ENCODE measurements at regions not wholly inside any gene's neighbourhood (a gene's known extent, or its start where the extent isn't known, plus 50 kb on each side); places are given as distances from the start of the nearest gene placed in this dataset.
A peak's percentile ranks its signal among the peaks of the same experiment; 100 is the strongest.
"Not testable (repeated sequence)": the region's sequence is repeated elsewhere in the genome, so short reads cannot be mapped to it uniquely, and the experiment has no call there.

DNA sequence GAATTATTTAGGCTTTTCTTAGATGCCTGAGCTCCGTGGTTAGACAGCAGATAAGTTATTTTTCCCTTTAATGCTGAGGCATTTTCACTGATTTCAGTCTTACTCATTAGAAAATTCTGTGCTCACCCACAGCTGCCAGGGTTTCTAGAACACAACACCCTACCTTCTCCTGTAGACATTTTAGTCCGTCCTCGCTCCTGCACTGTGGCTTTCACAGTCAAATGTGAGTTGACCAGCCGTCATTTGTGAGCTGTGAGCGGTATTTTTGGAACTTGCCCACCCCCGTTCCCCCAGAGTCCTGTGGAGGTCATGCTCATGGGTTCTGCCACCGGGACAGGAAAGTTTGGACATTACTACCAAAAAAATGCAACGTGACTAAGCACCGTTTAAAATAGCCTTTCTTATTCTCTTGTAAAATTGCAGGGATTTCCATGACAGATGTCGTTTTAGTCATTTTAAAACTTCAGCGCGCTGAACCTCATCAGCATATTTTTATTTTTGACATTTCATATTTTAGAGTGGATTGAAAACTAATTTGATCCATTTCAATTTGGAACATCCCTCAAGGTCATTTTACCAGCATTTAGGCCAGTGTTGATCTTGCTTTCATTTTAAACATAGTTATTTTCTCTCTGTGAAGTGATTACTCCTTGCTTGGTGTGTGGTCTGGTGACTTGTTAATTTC, 249.6 kb upstream of the PLGLB2 start:
- DNase-seq: not testable (repeated sequence)

DNA sequence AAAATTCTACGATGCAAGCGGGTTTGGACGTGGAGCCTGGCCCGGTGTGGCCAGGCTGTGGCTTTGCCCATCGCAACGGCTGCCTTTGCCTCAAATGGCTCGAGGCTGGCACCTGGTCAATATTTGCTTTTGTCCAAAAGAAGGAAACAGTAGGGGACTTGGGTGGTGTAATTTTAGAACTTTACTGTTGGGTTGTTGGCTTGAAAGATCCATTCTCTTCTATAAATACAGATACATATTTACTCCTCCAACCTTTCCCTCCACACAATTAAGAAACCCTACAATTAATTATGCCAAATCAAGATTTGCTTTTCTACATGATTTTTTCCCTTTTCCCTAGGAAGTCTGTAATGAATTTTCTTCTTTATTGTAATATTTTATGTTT, 249.0 kb upstream of the PLGLB2 start:
- DNase-seq: peak; percentile 16

DNA sequence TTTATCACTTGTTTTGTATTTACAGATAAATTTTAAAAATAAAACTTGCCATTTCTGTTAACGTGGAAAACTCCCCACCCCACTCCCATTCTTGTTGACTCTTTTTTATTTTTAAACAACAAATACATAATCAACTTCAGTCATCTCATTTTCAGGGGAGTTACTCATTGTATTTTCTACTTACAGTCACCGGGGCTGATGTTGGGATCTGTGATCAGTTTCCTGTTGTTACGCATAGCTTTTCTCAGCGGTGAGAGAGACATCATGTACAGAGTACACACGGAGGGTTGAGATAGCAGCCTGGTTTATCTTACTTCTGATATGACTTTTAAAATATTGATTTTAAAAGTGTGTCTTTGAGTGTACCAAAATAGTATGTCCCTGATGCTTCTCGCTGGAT, 248.0 kb upstream of the PLGLB2 start:
- DNase-seq: peak; percentile 12

DNA sequence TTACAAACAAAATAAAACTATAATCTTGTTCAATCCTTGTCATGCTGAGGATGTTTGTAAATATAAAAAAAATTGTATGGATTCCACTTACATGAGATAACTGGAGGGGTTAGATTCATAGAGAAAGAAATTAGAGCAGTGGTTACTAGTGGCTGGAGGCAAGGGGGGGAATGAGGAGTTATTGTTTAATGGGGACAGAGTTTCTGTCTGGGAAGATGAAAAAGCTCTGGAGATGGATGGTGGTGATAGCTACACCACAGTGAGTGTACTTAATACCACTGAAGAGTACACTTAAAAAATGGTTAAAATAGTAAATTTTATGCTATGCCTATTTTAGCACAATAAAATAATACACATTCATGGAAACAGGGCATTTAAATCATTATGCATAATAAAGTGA, 247.5 kb upstream of the PLGLB2 start:
- peak; percentile 22 for DNase-seq

DNA sequence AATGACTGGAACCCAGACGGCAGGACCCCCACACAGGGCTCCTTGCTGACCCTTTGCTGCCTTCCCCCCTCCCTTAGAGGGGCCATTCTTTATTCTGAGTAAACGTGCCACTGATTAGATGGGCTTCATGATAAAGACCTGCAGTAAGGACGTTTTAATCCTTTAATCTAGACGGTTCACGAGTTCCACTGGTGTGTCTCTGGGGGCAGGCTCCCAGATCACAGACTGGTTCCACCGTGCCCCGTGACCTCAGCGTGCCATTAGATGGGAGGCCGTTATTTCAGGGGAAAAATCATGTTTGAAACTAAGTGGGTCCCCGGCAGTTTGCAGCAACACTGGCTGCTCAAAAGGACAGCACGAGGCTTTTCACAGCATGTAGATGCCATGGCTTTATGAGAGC, 246.9 kb upstream of the PLGLB2 start:
- DNase-seq: peak; percentile 40

DNA sequence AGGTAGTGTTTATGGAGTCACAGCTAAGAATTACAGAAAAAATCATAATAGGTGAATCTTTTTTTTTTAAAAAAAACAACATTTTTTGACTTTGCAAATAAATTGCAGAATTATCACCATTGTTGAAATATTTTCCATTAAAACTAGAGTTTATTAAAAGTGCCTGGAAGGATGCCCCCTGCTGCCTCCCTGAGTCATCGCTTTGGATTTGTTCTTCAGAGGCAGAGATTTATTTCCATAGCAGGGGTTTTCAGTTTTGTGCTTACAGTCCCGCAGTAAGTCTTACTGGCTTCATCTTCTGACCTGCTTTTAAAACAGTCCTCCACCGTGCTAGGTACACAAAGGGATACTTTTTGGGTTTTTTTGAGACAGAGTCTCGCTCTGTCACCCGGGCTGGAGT, 244.9 kb upstream of the PLGLB2 start:
- DNase-seq: not testable (repeated sequence)

DNA sequence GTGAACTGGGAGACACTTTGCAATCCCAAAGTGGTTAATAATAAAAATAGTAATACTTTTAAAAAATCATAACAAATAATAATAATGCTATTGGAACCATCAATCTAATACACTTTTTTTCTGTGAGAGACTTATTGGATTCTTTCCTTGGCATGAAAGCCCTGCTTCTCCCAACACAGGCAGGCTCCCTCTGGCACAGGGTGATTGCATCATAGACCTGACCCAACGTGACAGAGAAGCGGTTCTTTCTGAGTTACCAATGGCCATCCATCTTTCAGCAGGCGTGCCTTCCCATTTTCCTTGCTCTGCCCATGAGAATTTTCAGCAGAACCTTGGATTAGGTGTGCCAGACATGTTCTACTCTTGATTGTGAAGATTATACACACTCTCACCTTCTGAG, 242.6 kb upstream of the PLGLB2 start:
- not testable (repeated sequence) for DNase-seq

DNA sequence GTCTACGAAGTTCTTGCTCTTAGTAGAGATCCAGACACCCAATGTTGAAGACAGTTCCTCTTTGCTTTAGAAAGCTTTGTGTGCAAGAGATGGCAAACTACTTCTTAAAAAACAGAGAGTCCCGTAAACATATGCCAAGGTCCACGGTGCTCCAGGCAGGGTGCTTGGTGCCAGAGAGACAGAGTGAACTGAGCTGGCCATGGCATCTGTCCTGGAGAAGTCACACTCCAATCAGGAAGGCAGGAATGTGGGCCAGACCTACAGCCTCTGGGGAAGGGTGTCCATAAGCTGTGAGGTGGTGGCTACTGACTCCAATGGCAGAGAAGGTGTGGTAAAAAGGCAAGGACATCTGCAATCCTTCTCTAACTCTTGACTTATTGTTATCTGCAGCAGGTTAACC, 242.0 kb upstream of the PLGLB2 start:
- DNase-seq: not testable (repeated sequence)

DNA sequence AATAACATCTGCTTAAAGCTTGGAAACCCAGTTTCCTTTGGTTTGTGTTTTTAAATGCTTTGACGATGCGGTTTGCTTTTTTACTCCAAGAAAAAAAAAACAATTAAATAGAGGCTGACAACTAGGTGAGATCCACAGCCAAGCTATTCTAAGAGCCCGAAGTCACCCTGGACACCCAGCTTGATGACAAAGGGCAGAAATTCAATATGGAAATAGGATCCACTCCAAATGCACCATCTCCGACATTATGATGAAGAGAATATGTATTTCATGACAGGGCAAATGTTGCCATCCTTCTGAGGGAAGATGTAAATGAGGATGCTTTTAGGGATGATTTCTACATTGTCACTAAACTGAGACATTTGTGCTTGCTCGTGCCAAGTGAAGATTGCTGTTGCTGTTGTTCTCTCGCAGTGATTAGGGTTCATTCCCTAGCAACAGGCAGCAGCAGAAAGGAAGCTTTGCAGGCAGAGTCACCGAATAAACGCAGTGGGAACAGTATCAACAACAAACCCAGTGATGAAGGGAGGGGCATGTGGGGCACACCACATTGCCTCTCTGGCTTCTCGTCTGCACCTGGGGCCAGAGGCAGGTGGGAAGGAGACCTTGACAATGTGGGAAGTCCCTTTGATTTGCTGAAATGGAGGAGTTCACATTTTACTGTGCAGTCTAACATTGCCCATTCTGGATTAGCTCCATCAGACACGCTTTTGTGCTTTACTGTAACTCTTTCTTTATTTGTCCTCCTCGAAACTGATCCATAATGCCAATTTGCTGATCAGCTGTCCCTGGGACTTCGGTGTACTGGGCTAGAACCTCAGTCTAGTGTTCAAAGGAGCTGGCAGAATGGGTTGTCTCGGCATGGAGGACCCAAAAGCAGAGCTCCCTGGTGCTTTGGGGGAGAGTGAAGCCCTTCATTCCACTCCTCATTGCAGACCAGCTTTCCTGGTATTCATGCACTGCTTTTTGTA, 240.2 kb upstream of the PLGLB2 start:
- not testable (repeated sequence) for DNase-seq

DNA sequence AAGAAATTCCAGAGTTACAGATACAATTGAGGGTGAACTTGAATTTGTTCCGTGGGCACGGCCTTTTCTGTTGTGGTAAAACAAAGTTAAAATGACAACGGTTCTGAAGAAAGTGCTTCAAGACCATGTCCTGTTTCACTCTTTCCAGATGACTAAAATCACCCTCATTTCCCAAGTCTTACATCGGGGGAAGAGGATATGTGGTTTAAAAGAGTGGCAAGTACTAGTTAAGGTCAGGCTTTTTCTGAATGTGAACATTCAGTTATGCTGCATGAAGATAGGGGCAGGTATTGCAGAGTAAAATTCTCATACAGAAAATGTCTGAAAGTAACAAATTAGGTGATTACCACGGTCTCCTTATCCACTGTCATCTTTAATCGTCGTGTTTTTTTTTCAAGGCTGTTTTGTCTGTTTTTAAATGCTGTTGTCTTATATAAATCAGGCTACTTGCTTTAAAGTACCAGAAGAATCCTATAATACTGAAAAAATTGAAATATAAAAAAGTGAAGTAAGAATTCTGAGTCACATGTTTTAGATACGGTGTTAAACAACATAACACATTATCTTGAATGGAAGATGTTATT, 236.6 kb upstream of the PLGLB2 start:
- DNase-seq: not testable (repeated sequence)

DNA sequence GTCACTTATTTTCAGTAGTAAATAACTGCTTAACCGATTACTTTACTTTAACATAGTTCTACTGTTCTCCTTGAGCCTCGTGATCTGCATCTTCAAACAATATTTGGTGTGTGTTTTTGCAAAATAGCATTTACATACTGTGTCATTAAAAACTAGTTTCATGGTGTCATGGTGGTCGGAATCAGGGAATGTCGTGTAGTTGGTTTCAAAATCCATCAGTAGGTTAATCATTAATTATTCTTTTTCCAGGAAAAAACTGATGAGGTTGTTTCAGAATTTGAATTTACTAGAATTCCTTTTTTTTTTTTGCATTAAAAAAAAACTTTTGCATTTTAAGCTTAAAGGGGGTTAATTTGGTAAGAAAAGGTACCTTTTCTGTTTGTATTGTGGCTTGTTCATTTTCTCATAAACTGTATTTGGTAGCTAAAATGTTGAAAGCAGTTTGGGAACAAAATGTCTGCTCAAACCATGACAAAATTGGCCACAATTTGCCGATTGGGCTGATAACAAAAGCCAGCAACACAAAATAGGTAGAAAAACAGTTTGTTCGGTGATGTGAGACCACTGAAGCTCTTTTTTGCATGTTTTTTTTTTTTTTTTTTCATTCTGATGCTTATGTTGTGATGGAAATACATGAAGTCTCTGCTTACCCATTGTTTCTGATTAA, 234.9 kb upstream of the PLGLB2 start:
- peak; percentile 0 for DNase-seq

DNA sequence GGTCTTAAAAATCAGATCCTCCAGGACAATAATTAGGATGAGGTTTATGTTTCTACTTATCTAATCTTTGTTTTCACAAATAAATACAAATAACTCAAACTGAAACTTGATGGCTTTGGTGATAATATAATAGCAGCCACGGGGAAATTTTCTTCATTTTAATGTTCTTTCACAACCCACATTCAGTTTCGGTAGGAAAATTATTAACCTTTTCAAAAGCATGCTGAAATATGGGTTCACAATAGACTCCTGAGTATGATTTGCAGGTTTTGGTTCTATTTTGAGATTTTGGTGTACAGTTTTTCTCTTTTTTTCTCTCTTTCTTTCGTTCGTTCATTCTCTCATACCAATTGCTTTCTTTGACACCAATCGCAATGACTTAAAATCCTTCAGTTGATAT, 233.9 kb upstream of the PLGLB2 start:
- not testable (repeated sequence) for DNase-seq

DNA sequence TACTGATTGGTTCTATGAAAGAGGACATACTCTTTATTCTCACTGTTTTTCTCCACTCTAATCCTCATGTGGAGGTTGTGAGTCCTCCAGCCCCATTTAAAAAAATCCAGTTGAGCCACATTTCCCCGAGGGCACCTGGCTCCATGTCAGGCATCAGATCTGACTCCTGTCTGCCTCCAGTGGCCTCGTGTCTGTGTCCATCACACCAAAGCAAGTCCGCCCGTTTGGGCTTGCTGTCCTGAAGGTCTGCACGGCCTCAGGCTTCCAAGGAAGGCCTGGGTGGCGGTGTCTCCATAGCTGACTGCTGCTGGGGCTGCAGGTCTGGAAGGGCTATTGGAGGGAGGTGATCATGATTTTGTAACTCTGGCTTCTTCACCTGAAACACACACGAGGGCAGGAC, 233.4 kb upstream of the PLGLB2 start:
- not testable (repeated sequence) for DNase-seq

DNA sequence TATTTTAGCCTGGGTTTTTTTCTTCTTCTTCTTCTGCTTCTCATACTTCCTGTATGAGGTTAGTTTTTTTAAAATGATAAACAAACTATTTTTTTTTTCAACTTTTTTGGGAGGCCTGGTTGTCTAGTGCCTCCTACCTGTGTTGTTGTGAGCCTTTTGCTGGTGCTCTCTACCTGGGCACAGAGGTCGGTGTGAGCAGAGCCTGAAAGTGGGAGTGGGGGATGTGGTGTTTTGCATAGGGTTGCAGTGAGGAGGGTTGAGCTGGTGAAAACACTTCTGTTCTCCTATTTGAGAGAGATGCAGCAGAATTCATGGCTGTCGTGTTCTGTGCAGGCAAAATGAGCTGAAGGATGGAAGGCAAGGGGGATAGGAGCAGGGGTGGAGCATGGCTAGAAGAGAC, 232.7 kb upstream of the PLGLB2 start:
- DNase-seq: peak; percentile 16

DNA sequence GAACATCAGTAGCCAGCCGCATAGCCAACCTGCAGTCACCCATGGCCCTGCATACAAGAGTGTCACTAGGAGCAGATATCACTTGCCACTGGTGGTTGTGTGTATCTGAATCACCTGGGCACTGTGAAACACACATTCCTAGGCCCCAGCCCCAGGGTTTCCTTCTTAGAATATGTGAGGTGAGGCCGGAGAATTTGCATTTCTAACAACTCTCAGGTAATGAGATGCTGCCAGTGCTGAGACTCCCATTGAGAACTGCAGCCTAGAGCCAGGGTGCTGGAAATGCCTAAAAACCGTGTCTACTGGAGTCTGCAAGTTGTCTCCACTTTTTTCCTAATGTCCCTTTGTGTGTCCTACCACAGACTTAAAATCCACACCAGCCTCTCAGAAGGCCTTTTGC, 232.0 kb upstream of the PLGLB2 start:
- DNase-seq: not testable (repeated sequence)

DNA sequence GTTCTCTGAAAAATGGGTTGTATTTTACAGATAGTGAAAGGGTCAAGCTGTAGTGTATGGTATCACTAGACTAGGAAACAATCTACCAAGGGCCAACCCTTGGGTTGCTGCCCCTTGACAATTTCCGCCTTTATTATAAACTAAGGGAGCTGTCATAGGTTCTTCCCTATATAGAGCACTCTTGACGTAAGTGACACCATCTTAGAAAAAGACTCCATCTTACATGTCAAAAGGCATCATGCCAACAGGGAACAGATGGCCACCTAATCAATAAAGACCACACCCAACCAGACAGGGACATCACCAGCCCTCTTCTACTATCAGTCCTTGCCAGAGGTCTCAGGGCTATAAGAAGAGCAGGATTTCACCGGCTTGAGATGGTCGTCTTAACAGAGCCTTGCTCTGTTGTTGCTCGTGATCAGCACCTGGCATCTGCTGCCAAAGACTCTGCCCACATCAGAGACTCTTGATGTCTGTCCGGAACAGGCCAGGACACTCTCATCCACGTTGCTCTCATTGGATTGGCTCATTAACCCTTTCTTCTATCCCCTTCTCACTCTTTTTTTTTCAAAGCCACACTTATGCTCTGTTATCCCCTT, 231.4 kb upstream of the PLGLB2 start:
- DNase-seq: peak; percentile 98

DNA sequence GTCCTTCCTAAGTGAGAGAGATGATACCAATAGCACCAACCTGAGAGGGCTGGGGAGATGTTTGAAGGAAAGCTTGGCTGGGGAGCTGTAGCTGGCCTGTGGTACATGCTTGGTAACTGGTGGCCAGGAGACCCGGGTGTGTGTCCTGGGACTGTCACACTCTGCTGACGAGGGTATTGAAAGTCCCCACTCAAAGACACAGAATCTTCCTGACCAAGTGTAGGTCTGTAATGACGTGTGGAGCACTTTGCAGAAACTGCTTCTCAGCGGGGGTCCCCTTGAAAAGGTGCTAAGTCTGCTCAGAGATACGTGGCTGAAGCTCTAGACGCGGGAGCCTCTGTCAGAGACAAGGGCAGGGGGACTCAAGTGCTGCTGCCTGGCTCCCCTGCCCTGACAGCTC, 230.4 kb upstream of the PLGLB2 start:
- peak; percentile 4 for DNase-seq

DNA sequence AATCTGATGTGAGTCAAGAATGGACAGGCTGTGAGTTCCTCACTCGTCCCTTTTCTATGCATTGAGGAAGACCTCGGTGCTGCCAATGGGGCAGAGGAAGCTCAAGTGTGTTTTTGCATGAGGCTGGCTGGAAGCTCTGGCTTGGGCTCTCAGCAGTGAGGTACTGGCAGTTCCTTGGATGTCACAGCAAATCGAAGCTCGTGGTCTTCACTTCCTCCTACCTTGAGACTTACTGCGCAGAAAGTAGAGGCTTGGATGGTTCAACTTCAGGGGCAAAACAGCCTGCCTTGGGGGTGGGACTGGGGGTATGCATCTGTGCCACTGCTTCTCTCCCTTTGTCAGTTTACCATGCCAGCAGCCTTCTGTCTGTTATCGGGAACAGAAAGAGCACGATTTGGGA, 229.8 kb upstream of the PLGLB2 start:
- DNase-seq: peak; percentile 15

DNA sequence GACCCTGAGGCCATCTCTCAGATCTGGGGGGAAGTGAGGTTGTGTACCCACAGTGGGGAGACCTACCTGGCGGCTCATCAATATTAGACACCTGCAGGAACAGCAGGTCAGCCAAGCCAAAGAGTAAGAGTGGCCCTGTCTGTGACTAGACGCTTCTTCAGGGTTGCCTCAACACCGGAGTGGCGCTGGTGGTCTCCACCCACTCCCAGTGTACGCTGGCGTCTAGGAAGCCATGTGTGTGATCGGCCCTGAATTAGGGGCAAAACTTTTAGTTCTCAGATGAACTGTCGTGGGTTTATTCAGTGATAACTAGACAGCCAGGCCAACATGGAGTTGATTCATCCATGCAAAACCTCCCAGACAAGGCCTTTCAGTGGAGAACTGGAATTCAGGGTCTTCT, 229.3 kb upstream of the PLGLB2 start:
- DNase-seq: not testable (repeated sequence)

DNA sequence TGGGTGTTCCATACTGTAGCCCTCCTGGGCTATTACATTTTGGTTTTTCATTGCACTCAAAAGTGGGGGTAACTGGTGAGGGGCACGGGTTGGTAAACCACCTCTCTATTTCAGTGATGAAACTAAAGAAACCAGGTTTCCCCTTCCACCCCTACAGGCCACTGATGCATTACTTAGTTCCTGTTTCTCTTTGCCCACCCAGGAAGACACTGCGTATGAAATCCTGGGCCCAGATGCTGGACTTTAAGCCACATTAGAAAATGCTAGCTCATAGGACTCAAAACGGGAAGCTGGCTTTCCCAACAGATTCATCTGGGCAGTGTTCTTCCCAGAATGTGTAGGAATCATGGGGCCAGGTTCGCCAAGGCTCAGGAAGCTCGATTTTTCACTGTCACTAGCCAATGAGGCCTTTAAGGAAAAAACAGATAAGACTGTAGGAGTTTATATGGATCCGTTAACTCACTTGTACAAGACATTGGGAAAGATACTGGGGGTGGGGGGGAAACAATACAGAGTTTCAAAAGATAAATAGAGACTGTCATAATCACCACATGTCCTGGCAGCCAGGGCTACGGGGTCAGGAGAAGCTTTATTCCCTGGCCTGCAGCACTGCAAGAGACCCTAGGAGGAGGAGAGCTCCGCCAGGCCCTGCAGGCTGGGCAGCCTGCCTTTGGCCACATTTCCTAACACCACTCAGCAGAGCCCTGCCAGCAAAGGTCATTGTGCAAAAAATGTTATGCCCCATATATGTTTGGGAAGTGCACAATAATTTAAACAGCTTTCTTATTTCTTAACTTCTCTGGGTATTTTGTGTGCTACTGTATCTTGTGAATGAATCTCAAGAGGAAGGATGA, 228.5 kb upstream of the PLGLB2 start:
- peak; percentile 6 for DNase-seq

DNA sequence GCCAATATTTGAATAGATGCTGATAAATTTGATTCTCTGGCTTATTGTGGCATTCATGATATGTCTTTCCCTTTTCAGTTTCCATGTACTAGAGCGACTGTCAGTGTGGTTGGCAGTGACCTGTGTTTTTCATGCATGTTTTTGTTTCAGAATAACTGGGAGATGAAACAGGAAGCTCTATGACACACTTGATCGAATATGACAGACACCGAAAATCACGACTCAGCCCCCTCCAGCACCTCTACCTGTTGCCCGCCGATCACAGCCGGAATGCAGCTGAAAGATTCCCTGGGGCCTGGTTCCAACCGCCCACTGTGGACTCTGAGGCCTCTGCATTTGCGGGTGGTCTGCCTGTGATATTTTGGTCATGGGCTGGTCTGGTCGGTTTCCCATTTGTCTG, 226.8 kb upstream of the PLGLB2 start:
- not testable (repeated sequence) for DNase-seq

DNA sequence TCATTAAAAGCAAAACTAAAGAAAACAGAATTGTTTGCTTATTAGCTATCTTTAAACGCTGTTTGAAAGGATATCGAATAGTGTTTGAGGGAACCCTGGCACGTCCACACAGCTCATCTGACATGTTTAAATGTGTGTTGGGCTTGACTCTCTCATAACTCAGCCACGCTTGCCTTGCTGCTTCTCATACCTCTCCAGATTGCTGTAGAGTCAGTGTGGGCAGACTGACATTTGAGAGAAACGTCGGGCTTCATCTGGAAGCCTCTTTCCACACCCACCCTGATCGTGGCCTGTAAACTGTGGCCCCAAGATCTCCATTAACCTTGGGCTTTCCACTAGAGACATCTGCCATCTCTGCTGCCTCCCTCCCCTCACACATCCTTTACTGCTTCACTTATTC, 226.4 kb upstream of the PLGLB2 start:
- DNase-seq: peak; percentile 0

Measured in hematopoietic multipotent progenitor cell treated with erythropoietin and hydrocortisone succinate and interleukin-3 and kit ligand, for 6 days (in vitro differentiated cells).